ENCODE measurements at regions not wholly inside any gene's neighbourhood (a gene's known extent, or its start where the extent isn't known, plus 50 kb on each side); places are given as distances from the start of the nearest gene placed in this dataset.

DNA sequence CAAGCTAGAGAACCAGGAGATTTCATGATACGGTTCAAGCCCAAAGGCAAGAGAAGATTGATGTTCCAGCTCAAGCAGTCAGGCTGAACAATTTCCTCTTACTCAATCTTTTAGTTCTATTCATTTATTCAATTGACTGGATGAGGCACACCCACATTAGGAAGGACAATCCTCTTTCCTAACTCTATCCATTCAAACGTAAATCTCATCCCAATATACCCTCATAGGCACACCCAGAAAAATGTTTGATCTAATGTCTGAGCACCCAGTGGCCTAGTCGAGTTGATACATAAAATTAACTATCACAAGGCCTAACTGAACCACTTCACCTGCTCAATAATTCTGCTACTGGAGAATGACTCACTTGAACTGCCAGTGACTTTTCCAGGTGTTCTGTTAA is 180.7 kb downstream of the RAD51AP2 start:
- Histone ChIP-seq H3K36me3 (no peaks in the 10 kb centered on the region), H3K4me1 (no peaks in the 10 kb centered on the region), H3K27me3 (no peaks in the 10 kb centered on the region), H3K27ac (no peak overlapping the region), H3K9me3 (no peaks in the 10 kb centered on the region), H3K4me3 (no peak overlapping the region)
- DNase-seq (ENCODE audit: low spot score in 2 of 2), result no peak
- WGBS, result 88% methylated on average over 3 of the region's 3 CpGs
- TF ChIP-seq EP300 (IDR thresholded peaks at IDR 0.05), result no peak
- TF ChIP-seq CTCF (IDR thresholded peaks at IDR 0.05), result no peak
- no peak for TF ChIP-seq POLR2A (IDR thresholded peaks at IDR 0.05)
- no peak for TF ChIP-seq POLR2AphosphoS5 (IDR thresholded peaks at IDR 0.05)

DNA sequence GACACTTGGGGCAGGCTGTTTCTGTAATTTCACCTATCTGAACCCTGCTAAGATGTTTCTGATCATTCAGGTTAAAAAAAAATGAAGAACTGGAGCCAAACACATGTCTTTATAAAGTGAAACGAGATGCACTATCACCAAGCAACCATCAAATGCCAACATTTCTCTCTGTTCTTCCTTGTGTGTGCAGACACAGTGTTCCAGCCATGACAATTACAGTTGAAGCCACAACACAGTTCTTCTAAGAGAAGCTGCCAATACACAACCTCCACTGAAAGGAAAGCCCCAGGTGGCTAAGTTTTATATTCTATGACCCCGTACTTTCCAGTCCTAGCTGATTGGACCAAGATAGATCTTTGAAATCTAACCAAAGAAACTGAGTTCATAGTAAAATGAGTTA is 181.8 kb downstream of the RAD51AP2 start:
- WGBS, result 56% methylated on average over 2 of the region's 2 CpGs
- H3K27me3 ChIP-seq, result no peaks in the 10 kb centered on the region
- TF ChIP-seq POLR2AphosphoS5 (IDR thresholded peaks at IDR 0.05) (no peak), POLR2A (IDR thresholded peaks at IDR 0.05) (no peak), EP300 (IDR thresholded peaks at IDR 0.05) (no peak), CTCF (IDR thresholded peaks at IDR 0.05) (no peak)
- no peak for DNase-seq (ENCODE audit: low spot score in 2 of 2)
- no peaks in the 10 kb centered on the region for H3K36me3 ChIP-seq
- no peak overlapping the region for H3K27ac ChIP-seq
- no peak overlapping the region for H3K4me3 ChIP-seq
- H3K9me3 ChIP-seq, result no peaks in the 10 kb centered on the region
- no peaks in the 10 kb centered on the region for H3K4me1 ChIP-seq

GRCh38 chr2:17334300-17334699 is 183.9 kb downstream of the RAD51AP2 start:
- no peak for DNase-seq (ENCODE audit: low spot score in 2 of 2)
- TF ChIP-seq POLR2A (IDR thresholded peaks at IDR 0.05), result no peak
- no peak for TF ChIP-seq POLR2AphosphoS5 (IDR thresholded peaks at IDR 0.05)
- no peak for TF ChIP-seq CTCF (IDR thresholded peaks at IDR 0.05)
- no peak for TF ChIP-seq EP300 (IDR thresholded peaks at IDR 0.05)
- H3K36me3 ChIP-seq, result no peaks in the 10 kb centered on the region
- no peaks in the 10 kb centered on the region for H3K27me3 ChIP-seq
- H3K9me3 ChIP-seq, result no peaks in the 10 kb centered on the region
- no peak overlapping the region for H3K4me3 ChIP-seq
- no peak overlapping the region for H3K27ac ChIP-seq
- no peaks in the 10 kb centered on the region for H3K4me1 ChIP-seq

- Histone ChIP-seq H3K4me1 (no peaks in the 10 kb centered on the region), H3K27me3 (no peaks in the 10 kb centered on the region), H3K27ac (no peak overlapping the region), H3K36me3 (no peaks in the 10 kb centered on the region), H3K9me3 (no peaks in the 10 kb centered on the region), H3K4me3 (no peak overlapping the region)
- DNase-seq (ENCODE audit: low spot score in 2 of 2), result no peak
- whole genome bisulfite sequencing, result 84% methylated on average over 1 of the region's 1 CpG
- TF ChIP-seq EP300 (IDR thresholded peaks at IDR 0.05) (no peak), POLR2A (IDR thresholded peaks at IDR 0.05) (no peak), POLR2AphosphoS5 (IDR thresholded peaks at IDR 0.05) (no peak), CTCF (IDR thresholded peaks at IDR 0.05) (no peak)
Observed at GRCh38 chr2:17331636-17332035, 186.6 kb downstream of the RAD51AP2 start.

DNA sequence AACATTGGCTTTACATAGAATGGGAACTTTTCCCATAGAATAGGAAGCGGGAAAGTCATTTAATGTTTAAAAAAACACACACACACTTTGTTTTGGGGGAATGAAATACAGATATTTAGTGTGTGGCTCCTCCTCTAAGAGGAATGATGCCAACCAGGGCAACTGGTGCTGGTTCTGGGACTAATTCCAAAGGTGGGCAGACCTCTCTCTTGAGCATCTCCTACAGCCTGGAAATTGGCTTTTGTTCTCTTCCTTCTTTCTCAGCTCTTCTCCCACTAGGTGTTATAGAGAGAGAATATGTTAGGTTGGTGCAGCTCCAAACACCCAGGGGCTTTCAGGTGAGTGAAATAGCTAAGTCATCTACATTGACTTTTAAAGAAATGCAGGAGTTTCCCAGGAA is 190.1 kb downstream of the RAD51AP2 start:
- Histone ChIP-seq H3K36me3 (no peaks in the 10 kb centered on the region), H3K27ac (no peak overlapping the region), H3K9me3 (no peaks in the 10 kb centered on the region), H3K27me3 (no peaks in the 10 kb centered on the region), H3K4me3 (no peak overlapping the region), H3K4me1 (no peaks in the 10 kb centered on the region)
- DNase-seq (ENCODE audit: low spot score in 2 of 2), result no peak
- TF ChIP-seq POLR2A (IDR thresholded peaks at IDR 0.05) (no peak), CTCF (IDR thresholded peaks at IDR 0.05) (no peak), POLR2AphosphoS5 (IDR thresholded peaks at IDR 0.05) (no peak), EP300 (IDR thresholded peaks at IDR 0.05) (no peak)
- WGBS, result 69% methylated on average over 1 of the region's 1 CpG

Data from suprapubic skin (tissue), 4 donors.